PFSK-1 (cell line): ENCODE measurements at regions not wholly inside any gene's neighbourhood (a gene's known extent, or its start where the extent isn't known, plus 50 kb on each side); places are given as distances from the start of the nearest gene placed in this dataset.

Experiments used
- FOXP2 ChIP-seq: optimal IDR thresholded peaks from 2 replicates; pipeline ENCODE3; 2011; ENCODE audit warnings: borderline replicate concordance, control low read depth, inconsistent platforms; ENCODE audit not compliant: insufficient read depth; ENCODE audit errors: extremely low read length, extremely low read depth
- POLR2AphosphoS5 ChIP-seq: IDR thresholded peaks from 2 replicates; pipeline ENCODE4 v1.6.1; 2012; ENCODE audit warnings: low read depth, mild to moderate bottlenecking, control low read depth, low read length, moderate library complexity
- SIN3A ChIP-seq: IDR thresholded peaks from 2 replicates; pipeline ENCODE4 v1.6.1; 2012; ENCODE audit warnings: mild to moderate bottlenecking, low read length, moderate library complexity, borderline replicate concordance; ENCODE audit not compliant: insufficient read depth
- TAF1 ChIP-seq: IDR thresholded peaks from 2 replicates; pipeline ENCODE4 v1.6.1; 2012; ENCODE audit warnings: low read length, control low read depth, borderline replicate concordance; ENCODE audit not compliant: insufficient read depth
- TF ChIP-seq, protein P1 (sequence below), 2 experiments: IDR thresholded peaks; 2 replicates each; pipeline versions ENCODE4 v1.6.1 to v1.8.0; 2011 to 2012; ENCODE audit warnings: low read depth in 2 of 2, low read length in 2 of 2, control low read depth in 1 of 2, inconsistent platforms in 1 of 2, mild to moderate bottlenecking in 1 of 2, moderate library complexity in 1 of 2; ENCODE audit not compliant: insufficient read depth in 1 of 2

DNA sequence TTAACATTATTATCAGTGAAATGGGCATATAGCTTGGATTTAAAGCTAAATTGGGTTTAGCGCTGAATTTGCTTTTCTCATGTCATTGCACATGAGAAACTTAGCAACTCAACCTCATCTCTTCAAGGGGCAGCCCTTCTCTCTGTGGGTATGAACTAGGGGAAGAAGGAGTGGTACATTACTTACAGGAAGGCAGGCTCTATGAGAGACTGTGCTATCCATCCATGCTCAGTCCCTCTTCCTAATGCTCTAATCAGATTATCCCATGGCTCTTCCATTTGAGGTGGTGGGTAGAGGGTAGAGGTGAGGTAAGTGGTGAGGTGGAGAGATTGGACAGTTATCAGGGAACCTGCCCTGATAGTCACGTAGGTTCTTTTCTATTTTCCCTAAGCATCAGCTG lies 343.7 kb upstream of the NOVA1 start:
- TF ChIP-seq, protein P1, sequence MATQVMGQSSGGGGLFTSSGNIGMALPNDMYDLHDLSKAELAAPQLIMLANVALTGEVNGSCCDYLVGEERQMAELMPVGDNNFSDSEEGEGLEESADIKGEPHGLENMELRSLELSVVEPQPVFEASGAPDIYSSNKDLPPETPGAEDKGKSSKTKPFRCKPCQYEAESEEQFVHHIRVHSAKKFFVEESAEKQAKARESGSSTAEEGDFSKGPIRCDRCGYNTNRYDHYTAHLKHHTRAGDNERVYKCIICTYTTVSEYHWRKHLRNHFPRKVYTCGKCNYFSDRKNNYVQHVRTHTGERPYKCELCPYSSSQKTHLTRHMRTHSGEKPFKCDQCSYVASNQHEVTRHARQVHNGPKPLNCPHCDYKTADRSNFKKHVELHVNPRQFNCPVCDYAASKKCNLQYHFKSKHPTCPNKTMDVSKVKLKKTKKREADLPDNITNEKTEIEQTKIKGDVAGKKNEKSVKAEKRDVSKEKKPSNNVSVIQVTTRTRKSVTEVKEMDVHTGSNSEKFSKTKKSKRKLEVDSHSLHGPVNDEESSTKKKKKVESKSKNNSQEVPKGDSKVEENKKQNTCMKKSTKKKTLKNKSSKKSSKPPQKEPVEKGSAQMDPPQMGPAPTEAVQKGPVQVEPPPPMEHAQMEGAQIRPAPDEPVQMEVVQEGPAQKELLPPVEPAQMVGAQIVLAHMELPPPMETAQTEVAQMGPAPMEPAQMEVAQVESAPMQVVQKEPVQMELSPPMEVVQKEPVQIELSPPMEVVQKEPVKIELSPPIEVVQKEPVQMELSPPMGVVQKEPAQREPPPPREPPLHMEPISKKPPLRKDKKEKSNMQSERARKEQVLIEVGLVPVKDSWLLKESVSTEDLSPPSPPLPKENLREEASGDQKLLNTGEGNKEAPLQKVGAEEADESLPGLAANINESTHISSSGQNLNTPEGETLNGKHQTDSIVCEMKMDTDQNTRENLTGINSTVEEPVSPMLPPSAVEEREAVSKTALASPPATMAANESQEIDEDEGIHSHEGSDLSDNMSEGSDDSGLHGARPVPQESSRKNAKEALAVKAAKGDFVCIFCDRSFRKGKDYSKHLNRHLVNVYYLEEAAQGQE (IDR thresholded peaks at IDR 0.05; ENCODE audit: insufficient read depth in 1 of 2, low read depth in 2 of 2, low read length in 2 of 2) = no peak
- TF ChIP-seq TAF1 (no peak), FOXP2 (no peak), POLR2AphosphoS5 (no peak), SIN3A (no peak)
